Effector CD4-positive, alpha-beta T cell (primary cell): ENCODE measurements at regions not wholly inside any gene's neighbourhood (a gene's known extent, or its start where the extent isn't known, plus 50 kb on each side); places are given as distances from the start of the nearest gene placed in this dataset.

Experiments
- DNase-seq: peaks from one replicate; pipeline ENCODE4 v3.0.0-alpha.2; 2020

DNA sequence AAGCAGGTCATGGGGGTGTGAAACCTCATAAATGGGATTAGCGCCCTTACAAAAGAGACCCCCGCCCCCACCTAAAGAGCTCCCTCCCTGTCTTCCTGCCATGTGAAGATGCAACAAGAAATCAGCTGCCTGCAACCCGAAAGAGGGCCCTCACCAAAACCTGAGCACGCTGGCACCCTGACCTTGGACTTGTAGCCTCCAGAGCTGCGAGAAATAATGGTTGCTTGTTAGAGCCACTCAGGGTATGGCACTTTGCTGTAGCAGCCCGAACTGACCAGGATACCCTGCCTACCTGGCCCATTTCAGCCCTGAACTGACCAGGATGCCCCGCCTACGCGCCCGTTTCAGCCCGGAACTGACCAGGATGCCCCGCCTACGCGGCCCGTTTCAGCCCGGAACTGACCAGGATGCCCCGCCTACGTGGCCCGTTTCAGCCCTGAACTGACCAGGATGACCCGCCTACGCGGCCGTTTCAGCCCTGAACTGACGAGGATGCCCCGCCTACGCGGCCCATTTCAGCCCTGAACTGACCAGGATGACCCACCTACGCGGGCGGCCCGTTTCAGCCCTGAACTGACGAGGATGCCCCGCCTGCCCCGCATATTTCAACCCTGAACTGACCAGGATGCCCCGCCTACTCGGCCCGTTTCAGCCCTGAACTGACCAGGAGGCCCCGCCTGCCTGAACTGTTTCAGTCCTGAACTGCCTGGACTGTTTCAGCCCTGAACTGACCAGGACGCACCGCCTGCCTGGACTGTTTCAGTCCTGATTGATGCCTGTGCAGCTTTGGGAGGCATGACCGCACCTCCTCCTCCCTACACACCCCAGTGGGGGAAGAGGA lies 120.0 kb downstream of the UQCRFS1 start:
- DNase-seq = no peak

DNA sequence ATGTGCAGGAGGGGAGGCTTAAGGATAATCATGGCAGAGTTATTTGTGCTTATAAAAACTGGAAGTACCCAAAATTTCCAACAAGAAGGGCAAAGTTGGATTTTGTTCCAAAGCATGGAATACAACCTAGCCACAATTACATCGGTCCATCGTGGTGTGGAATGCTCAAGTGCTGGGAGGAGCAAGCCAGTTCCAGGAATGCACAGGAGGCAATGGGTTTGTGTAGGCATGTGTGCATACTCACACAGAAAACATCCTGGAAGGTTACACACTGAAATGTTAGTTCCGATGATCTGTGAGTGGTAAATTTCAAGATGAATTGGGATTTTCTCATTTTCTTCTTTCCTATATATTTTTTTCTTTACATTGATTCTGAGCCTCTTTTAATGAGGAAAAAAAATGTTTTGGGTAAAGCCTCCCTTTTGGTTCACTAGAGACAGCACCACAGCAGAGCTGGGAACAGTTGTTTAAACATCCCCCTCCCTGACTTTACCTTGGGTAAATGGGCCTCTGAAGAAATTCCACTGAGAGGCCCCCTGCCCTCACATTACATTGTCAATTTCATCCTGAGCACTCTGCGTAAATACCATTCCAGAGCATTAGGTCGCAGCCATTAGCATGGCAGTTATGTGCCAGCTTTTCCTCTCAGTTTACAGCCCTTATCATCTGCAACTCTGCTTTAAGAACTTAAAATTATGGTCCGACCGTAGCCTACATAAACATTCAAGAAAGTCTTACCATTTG lies 122.0 kb downstream of the UQCRFS1 start:
- DNase-seq = no peak

DNA sequence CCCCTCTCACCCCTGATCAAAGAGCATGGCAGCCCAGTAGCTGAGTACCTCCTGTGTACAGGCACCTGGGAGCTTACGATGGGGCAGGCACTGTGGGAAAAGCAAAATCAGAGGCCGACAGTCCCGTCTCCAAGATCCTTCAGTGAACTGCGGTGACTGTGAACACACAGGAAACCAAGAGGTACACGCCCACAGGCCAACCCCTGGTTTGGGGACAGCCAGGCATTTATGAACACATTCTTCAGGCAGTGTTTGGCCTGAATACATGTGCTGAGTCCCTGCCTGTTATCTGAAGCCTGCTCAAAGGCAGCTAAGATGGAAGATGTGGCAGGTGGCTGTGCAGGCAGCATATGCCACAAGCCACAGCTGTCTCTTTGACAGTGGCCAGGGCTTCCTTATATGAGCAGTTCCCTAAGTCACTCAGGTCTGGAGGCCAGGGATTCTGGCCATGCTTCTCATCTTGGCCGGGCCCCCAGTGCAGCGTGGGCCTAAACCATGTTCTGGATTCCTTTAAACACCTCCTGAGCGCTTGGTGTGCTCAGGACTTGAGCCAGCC lies 123.6 kb downstream of the UQCRFS1 start:
- no peak for DNase-seq

DNA sequence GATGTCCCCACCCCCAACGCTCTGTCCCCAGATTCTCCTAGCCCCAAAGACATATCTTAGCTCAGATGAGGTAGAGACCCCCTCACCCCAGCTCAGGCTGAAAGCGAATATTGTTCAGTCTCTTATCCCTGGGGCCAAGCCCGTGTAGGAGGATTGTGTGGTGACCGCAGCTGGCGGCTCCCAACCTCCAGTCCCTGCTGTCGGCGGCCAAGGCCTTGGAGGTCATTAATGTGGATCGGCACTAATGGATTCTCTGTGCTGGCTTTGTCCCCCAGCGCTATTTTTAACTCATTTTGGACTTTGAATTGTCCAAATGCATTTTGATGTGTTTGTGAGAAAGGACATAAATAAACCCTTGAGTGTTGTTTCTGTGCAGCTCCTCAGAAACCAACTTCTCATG lies 124.2 kb downstream of the UQCRFS1 start:
- no peak for DNase-seq

DNA sequence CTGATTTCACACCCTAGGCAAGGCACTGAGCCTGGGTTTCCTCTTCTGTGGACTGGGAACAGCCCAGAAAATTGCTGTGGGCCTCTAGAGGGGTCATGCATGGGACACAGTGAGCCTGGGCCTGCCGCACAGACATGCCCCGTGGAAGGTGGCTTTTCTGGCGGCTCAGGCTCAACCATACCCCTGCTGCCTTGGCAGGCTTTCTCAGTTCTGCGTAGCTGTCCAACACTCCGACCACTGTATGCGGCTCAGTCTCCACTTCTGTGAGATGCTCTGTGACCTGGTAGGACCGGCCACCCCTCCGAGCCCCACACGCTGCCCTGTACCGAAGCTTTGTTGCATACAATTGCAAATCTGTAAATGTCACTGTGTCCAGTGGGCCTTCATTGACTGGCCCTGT lies 126.3 kb downstream of the UQCRFS1 start:
- DNase-seq = no peak

DNA sequence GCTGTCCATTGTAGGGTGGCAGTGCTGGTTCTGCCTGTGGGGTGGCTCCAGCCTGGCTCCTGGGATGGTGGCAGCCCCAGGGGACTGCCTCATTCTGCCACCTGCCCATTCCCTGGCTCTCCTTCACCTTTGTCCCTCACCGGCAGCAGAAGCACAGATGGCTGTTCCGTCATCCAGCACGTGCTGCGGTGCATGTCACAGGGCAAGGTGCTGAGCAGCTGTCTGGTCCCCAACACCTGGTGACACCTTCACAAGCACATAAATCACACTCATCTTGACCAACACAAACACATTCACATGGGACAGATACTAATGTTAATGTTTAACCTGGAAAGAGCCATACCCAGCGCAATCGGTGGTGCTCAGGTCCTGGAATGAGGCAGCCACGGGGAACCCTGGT lies 126.8 kb downstream of the UQCRFS1 start:
- no peak for DNase-seq

DNA sequence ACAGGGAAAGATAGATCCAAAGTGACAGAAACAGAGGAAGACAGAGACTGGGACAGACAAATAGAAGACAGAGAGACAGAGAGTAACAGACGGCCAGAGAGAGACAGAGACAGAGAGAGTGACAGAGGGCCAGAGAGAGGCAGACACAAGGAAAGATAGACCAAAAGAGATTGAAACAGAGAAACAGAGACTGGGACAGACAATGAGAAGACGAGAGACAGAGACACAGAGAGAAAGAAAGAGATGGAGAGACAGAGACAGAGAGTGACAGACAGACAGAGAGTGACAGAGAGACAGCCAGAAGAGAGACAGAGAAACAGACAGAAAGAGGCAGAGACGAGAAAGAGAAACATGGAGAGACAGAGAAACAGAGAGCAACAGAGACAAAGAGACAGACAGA lies 127.3 kb downstream of the UQCRFS1 start:
- no peak for DNase-seq

DNA sequence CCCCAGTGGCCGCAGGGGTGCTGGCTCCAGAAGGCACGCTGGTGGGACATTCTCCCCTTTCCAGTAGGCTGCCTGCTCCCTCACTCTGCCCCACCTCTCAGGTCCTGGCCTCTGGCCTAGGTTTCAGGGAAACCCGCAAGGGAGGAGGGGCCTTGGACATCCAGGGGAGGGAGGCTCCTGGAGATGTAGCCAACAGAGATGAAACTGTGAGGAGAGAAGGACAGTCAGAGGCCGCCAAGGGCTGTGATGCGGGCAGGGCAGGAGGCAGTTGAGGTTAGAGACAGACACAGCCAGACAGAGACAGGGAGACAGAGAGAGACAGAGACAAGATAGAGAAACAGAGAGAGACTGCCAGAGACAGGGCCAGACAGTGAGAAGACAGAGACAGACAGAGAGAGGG lies 127.7 kb downstream of the UQCRFS1 start:
- DNase-seq = no peak

DNA sequence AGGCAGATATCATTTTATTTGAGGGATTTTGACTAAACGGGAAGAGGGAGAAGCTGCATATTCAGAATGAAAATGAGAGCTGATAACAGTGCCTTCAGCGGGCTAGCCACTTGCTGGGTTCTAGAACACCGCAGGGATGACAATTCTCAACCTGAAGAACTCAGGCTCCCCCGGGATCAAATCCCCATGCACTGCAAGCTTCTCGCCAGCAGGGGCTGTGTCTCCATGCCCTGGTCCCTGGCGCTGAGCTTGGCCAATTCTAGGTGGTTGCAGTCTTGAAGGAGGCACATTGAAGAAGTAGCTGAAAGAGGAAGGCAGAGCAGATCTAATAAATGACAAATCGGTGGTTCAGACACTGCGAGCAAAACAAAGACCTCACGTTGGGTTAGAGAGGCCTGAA lies 128.7 kb downstream of the UQCRFS1 start:
- DNase-seq = no peak

DNA sequence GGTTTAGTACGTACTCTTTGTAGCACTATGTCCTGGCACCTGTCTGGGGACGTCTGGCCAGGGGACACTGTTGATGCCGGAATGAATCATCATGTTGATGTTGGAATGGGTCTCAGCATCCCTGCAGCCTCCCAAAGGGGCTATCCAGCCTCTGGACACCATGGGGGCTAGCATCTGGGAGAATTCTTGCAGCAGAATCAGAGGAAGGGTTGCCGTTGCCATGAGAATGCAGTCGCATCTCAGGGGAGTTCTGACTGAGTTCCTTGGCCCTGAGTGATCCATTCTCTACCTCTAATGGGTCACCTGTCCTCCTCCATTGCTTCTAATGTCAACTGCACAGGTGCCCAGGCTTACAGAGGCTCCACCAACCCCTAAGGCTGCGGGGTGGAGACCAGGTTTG lies 129.1 kb downstream of the UQCRFS1 start:
- DNase-seq = no peak

DNA sequence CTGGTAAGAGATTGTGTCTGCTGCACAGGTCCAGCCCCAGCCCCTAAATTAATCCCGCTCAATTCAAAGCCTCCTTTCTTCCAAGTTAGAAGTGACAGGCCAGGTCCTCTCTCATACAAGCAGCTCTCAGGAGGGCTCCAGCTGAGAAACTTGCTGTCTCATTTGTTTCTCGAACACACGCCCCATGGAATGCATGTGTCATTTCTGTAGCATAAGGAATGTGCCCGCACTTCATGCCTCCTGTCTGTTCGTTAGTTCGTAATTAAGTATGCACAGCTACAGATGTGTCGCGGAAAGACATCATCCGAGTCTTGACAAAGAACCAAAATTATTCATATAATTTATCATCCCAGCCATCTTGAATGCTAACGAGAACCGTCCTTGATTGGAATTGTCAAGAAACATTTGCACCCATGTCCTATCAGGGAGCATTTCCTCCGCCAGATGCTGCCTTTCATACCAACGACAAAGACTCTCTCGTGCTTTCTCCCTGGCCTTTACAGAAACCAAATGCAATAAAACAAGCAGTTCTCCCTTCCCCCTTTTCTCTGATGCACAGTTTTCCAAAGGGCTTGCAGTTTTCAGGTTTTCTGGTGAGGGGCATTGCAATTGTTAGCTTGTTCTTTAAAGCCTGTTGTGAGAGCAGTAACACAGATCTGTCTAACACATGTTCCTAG lies 133.5 kb downstream of the UQCRFS1 start:
- no peak for DNase-seq

DNA sequence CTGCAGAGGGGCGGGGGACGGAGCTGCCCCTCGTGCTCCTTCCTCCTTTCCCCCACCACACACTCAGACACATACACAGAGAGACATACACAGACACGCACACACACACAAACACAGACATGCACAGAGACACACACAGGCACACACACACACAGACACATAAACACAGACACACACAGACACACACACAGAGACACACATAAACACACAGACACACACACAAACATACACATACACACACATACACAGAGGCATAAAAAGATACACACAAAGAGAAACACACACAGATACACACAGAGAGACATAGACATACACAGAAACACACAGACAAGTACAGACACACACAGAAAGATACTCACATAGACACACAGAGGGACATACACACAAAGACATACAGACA lies 136.0 kb downstream of the UQCRFS1 start:
- DNase-seq = no peak

DNA sequence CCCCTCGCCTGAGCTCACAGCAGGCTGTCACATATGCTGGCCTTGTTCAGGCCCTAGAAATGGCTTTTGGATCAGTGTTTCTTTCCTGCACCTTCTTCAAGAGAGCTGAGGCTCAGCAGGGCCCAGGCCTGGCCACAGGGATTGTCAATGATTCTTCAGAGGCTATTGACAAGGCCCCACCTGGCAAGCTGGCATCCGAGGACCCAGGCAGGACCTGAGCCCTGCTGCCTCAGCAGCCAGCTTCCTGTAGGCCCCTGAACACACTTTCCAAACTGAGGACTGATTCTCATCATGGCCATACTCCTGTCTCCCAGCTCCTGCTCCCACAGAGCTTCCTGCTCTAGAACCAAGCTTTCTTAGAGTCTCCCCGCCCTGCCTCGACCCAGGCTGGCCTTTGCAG lies 136.8 kb downstream of the UQCRFS1 start:
- no peak for DNase-seq

DNA sequence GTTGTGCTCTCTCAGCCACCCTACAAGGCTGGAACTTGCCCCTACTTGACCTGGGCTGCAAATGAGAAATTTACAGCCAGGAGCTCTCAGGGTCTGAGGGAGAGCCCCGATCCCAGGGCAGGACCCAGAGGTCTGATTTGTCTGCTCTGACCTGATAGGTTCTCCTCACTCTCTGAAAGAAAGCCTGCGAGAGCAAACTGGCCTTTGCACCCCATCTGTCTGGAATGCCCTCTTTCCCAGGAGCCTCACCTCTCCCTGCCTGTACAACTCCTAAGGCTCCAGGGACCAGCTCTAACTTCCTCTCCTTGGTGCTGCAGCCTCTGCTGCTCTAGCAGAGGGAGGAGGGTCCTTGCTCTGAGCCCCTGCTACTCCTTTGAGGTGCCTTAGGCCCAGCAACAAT lies 137.8 kb downstream of the UQCRFS1 start:
- DNase-seq = no peak

DNA sequence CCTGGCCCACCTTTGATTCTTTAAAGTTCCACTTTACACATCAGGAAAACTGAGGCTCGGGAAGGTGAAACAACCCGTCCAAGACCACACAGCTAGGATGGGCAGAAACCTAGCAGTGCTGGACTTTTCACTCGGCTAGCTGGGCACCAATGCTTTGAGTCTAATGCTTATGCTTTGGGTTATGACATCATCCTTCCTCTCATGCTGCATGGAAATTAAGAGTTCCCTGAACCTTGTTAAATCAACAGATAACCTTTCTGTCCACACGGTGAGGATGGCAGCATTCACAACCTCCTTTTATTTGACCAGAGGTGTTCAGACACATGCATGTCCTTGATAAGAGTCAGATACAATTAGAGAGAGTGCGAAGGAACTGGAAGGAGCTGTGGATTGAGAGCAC lies 138.4 kb downstream of the UQCRFS1 start:
- no peak for DNase-seq

DNA sequence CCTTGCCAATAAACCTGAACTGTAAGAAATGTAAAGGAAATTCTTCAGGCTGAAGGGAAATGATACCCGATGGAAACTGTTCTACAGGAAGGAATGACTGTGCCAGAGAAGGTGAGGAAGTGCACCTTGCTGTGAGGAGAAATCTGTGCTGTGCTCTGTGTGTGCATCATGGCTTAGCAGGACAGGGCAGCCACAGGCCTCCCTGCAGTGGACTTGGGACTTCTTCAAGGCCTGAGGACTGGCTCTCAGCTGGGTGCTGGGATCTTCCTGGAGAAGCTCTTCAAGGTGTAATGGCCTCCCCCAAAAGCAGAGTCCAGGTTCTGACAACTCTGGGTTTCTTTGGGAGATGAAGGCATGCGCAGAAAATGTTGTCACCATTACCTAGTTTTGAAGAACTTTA lies 145.1 kb downstream of the UQCRFS1 start:
- no peak for DNase-seq

DNA sequence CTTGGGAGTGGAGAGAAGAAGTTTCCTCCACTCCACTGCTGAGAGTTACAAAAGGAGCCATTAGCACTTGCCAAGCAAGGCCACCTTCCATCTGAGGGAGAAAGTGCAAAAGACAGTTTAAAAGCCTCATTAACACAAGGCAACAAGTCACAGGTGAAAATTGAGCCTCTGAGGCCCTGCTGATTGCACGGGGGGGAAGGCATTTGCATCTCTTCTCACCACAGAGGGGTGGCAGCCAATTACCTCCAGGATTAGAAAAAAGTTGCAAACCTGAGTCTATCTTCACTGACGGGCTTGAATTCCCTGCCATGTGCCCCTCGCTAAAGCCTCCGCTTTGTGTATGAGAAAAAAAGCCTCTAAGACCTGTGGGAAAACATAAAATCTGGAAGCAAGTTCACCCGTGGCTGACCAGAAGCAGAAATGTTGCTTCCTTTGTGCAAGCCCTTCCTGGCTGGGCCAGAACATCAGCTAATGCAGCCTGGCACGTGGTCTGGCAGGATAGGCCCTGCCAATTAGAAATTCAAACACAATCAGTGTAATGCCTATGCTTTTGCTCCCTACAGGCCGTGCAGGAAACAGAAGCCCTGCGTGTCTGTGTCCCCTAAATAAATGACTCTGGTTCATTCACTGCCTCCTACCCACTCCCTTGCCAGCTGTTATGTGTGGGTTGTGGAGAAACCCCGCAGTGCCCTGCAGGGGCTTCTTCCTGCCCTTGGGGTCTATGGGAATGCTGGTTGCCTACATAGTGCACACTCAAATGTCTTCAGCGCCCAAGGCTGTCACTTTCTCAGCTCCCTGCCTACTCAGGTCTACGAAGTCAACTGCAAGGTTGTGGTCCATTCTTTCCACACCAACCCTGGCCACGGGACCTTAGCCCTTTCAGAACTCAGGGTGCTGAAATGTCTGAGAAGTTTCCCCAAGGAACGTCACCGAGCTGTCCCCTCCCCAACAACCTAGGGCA lies 150.2 kb downstream of the UQCRFS1 start:
- DNase-seq = no peak

DNA sequence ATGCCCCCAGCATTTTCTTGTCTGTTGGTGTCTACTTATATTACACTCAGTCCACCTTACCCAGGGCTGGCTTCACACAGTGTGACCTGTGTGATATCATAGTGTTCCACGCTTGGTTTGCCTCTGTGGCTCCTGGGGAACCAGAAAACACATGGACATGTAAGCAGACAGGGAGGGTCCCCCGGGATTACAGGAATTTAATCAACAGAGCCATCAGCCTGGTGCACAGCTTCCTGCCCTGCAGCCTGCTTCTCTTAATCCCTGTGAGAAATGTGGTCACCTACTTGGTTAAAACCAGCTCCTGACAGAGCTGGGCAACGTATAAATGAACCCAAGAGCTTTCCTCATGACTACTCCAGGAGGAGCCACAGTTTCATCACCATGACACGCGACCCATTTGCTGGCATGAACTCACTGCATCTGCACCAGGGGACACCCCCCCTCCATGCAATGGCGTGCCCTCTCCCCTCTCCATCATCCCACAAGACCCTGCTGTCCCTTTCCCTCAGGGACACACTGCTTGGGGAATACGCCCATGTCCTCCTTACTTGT lies 152.1 kb downstream of the UQCRFS1 start:
- no peak for DNase-seq

DNA sequence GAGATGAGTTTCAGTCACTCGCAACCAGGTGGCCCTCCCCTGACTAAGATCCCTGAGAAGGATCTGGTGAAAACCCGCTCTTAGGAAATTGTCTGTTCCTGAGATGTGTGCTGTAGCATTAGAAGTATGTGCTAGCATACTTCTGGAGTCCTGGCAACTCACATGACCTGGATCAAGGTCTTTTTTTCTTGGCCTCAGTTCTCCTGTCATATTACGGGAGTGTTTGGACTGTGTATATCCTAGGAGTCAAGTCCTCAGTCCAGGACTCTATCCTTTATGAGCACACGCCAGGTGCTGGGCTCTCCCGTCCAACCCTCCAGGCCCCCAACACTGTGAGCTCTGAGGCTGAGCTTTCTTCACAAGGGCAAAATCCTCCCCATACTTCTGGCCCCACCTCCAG lies 156.4 kb downstream of the UQCRFS1 start:
- no peak for DNase-seq

DNA sequence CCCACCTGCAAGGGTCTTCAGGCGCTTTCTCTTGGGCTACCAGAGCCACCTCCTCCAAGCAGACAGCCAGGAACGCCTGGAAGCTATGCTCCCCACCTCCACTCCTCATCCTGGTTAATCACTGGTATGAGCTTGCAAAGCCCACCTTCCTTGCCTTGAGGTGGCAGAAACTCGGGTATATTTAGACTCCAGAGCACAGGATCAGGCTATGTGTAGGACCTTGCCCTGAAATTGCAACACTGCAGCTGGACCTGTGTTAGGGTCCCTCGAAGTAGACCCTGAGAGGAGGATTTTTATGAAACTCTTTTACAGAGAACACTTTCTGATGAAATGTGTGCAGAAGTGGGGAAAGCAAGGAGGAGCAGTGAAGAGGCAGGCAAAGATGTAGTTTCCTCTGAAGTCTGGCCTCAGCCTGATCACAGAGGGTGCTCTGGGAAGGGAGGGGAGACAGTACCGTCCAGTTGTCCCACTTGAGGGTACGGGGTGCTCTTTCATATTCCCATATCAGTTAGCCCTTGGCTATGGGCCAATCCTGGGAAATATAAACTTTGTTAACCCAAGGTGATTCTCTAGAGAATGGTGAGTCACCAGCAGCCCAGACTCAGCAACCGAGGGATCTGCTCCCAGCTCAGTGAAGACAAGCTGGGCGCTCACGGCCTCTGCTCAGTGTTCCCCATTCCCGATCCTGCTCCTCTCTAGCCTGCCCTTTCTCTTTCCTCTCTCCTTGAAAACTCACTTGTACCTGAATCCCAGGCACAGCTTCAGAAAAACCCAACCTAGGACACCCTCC lies 157.9 kb downstream of the UQCRFS1 start:
- DNase-seq = no peak

DNA sequence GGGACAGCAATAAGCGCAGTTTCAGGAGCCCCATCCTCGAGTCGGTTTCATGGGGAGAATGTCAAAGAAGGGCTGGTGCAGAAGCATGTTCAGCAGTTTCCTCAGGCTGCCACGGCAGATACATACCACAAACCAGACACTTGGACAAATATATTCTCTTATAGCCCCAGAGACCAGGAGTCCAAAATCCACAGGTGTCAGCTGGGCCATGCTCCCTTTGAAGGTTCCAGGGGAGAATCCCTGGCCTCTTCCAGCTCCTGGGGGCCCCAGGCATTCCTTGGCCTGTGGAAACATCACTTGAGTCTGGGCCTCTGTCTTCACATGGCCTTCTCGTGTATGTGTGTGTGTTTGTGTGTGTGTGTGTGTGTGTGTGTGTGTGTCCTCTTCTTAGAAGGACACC lies 164.1 kb downstream of the UQCRFS1 start:
- DNase-seq = no peak
